ENCODE measurements at regions not wholly inside any gene's neighbourhood (a gene's known extent, or its start where the extent isn't known, plus 50 kb on each side); places are given as distances from the start of the nearest gene placed in this dataset.

DNA sequence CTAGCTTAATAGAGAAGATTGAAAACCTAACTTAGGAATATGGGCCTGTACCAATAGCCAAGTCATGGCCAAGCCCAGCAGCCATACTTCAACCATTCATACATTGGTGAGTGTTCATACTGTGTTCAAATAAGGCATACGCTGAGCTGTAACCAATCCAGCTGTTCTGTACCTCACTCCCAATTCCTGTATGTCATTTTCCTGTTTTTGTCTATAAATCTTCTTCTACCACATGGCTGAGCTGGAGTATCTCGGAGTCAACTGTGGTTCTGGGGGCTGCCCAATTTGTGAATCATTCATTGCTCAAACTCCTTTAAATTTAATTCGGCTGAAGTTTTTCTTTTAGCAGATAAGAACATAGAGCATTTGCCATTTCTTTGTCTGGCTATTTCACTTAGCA lies 195.3 kb upstream of the ANKRD50 start:
- H3K4me3 ChIP-seq (ENCODE audit: low read length) = no peak overlapping the region
- TF ChIP-seq, protein P1, sequence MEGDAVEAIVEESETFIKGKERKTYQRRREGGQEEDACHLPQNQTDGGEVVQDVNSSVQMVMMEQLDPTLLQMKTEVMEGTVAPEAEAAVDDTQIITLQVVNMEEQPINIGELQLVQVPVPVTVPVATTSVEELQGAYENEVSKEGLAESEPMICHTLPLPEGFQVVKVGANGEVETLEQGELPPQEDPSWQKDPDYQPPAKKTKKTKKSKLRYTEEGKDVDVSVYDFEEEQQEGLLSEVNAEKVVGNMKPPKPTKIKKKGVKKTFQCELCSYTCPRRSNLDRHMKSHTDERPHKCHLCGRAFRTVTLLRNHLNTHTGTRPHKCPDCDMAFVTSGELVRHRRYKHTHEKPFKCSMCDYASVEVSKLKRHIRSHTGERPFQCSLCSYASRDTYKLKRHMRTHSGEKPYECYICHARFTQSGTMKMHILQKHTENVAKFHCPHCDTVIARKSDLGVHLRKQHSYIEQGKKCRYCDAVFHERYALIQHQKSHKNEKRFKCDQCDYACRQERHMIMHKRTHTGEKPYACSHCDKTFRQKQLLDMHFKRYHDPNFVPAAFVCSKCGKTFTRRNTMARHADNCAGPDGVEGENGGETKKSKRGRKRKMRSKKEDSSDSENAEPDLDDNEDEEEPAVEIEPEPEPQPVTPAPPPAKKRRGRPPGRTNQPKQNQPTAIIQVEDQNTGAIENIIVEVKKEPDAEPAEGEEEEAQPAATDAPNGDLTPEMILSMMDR (conservative IDR thresholded peaks at IDR 0.05; ENCODE audit: low read length) = no peak
- peak; percentile 84 for DNase-seq (ENCODE audit: low read depth)

DNA sequence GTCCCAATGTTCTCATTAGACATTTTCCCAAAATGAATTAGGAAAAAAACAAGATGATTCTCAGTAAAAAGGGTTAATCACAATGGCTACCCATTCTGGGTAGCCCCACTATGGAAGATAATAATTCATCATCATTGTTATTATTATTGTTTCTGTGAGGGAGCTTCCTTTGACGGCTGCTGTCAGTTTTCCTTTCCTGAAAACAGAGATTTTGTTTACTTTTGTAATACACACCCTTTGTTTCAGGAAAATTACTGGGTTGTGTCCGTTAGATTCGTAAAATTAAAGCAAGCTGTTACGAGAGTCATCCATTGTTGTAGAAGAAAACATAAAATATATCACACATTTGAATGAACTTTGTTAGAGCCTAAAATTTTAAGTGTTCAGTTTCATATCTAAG lies 192.9 kb upstream of the ANKRD50 start:
- TF ChIP-seq, protein P1 (conservative IDR thresholded peaks at IDR 0.05; ENCODE audit: low read length) = no peak
- H3K4me3 ChIP-seq (ENCODE audit: low read length) = no peak overlapping the region
- DNase-seq (ENCODE audit: low read depth) = no peak

DNA sequence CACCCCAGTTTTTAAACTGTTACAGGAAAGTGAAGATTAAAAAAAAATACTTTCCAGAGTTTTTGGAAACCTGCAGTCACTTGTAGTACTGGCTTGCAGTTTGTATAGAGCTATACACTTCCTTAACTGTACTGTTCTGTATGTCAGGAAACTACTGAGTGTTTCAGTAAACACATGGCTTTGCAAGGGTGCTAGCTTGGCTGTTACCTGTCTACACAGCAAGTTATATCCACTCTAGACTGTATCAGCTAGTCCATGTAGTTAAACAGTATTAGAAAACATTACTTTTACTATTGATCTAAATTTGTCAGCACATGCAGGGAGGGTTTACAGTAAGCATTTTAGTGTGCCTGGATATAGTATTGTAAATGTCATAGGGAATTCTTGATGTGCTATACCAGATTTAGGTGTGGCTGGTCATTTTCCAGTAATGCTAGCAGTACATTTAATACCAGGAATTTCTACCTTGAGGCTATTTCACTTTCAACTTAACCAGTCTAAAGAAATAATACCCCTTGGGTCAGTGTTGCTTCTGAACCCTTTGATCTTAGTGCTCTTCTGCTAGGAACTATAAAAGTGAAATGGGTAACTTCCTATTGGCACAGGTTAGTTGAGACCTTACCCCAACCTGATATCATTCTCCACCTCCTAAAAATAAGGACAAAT lies 192.3 kb upstream of the ANKRD50 start:
- no peak overlapping the region for H3K4me3 ChIP-seq (ENCODE audit: low read length)
- TF ChIP-seq, protein P1 (conservative IDR thresholded peaks at IDR 0.05; ENCODE audit: low read length) = no peak
- DNase-seq (ENCODE audit: low read depth) = no peak

DNA sequence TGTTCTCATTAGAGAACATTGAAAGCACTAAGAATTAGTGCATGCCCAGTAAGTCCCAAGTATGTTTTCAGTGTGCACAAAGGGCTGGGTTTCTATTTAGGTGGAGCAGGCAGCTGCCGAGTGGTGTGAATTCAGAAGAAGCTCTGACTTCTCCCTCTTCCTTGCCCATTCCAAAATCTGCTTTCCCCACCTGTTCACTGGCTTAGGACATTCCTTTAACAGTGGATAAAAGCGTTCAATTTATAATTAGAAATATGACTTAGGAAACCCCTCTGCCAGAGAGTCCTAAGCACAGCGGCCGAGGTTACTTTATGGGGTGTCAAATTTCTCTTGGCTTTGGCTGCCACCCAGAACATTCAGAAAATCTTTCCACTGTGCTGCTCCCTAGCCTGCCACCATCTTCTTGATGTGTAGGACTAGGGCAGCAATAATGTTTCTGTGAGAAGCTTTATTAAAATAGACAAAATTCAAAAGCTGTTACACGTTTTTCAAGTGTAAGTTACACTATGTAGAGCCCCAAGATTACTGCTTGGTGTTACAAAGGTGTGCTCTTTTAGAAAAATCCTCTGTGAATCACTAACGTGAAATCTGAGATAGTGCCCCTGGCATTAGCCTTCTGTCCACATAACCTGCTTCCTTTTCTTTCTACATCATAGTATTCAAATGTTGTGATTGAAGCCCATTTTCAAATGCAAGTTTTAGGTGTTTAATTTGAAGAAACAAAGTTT lies 191.6 kb upstream of the ANKRD50 start:
- DNase-seq (ENCODE audit: low read depth) = peak; percentile 43

DNA sequence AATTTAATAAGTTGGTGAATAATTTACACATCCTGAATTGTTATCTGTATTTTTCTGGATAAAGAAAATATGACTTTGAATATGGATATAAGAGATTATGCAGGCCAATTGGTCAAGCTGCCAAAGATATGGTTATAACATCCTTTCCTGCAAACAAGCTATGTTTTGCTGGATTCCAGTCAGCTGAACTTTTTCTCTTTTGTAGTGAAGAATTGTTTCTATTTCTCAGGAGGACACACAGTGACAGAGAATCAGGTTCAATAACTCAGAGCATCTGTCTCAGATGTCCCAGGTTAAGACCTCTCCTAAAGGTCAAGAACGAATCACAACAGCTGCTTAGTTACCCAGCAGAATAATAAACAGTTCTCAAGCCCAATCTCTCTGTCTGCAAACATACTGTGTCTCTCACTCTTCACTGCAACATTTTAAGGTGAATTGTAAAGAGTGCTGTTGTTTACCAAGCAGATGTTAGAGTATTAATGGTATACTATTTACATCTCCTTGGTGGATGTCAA lies 189.5 kb upstream of the ANKRD50 start:
- no peak for DNase-seq (ENCODE audit: low read depth)
- no peak overlapping the region for H3K4me3 ChIP-seq (ENCODE audit: low read length)
- TF ChIP-seq, protein P1 (conservative IDR thresholded peaks at IDR 0.05; ENCODE audit: low read length) = no peak

More for the DNA sequence above, 191.6 kb upstream of the ANKRD50 start:
- peak overlapping the region; percentile 25 for H3K4me3 ChIP-seq (ENCODE audit: low read length)
- TF ChIP-seq, protein P1 (conservative IDR thresholded peaks at IDR 0.05; ENCODE audit: low read length) = no peak

DNA sequence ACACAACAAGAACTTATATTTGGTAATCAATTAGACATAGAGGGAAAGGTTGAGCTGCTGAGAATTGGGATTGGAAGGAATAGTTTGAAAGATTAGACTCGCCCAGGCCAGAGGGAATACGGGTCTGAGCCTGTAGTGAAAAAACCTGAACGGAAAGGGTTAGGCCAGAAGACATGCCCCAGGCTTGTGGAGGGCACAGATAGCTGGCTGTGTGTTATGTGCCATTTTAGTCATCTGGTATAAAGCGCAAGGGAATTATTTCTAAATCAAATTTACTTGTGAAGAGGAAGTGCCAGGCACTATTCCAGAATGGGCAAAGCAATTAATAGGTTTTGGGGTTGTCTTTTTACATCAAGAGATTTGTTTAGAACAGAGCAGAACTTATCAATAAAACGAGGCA lies 187.5 kb upstream of the ANKRD50 start:
- H3K4me3 ChIP-seq (ENCODE audit: low read length) = no peak overlapping the region
- DNase-seq (ENCODE audit: low read depth) = no peak
- TF ChIP-seq, protein P1 (conservative IDR thresholded peaks at IDR 0.05; ENCODE audit: low read length) = no peak

DNA sequence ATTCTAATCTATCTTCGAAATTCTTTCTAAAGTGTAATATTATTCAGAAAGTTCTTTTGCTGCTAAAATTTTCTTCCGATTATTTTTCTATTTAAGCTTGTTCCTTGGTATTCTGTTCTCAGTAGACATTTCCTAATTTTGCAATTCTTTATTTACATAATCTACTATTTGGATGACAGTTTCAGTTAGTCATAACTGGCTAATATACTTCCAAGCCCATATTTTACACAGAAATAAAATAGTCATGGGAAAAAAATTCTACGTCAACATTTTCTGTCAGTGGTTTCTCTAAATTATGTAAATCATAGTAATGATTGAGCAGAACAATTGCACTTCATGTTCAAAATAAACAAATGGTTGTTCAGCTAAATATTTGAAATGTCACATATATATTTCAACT lies 178.0 kb upstream of the ANKRD50 start:
- TF ChIP-seq, protein P1 (conservative IDR thresholded peaks at IDR 0.05; ENCODE audit: low read length) = no peak
- peak; percentile 21 for DNase-seq (ENCODE audit: low read depth)
- no peak overlapping the region for H3K4me3 ChIP-seq (ENCODE audit: low read length)
